ENCODE measurements at regions not wholly inside any gene's neighbourhood (a gene's known extent, or its start where the extent isn't known, plus 50 kb on each side); places are given as distances from the start of the nearest gene placed in this dataset.

GRCh38 chr1:14543191-14543840, 55.2 kb upstream of the KAZN start:
- no peaks in the 10 kb centered on the region for H3K9me3 ChIP-seq (ENCODE audit: insufficient read depth, low read depth)
- POLR2A ChIA-PET (ENCODE audit: unreplicated experiment): no interaction called here
- TF ChIP-seq CTCF (conservative IDR thresholded peaks at IDR 0.05) (no peak), EZH2 (IDR thresholded peaks at IDR 0.05; ENCODE audit: low read depth) (no peak)
- no peak overlapping the region for H3K4me2 ChIP-seq
- H4K20me1 ChIP-seq (ENCODE audit: insufficient read depth): no peaks in the 10 kb centered on the region
- DNase-seq: no peak
- no peaks in the 10 kb centered on the region for H3K79me2 ChIP-seq (ENCODE audit: low read depth)
- H3K4me1 ChIP-seq (replicated peaks; ENCODE audit: insufficient read depth): no peaks in the 10 kb centered on the region
- H3K27ac ChIP-seq: no peak overlapping the region
- BruUV-seq (replicated peaks): no TSS peak
- intact Hi-C loops (cut with micrococcal nuclease; ENCODE audit: unreplicated experiment): no loop called here
- H2AFZ ChIP-seq: no peak overlapping the region
- no peaks in the 10 kb centered on the region for H3K9me2 ChIP-seq (ENCODE audit: insufficient read depth)
- no peaks in the 10 kb centered on the region for H3F3A ChIP-seq (ENCODE audit: insufficient read depth, low read depth)
- no peaks in the 10 kb centered on the region for H3K36me3 ChIP-seq (ENCODE audit: low read depth)
- CTCF ChIA-PET: interaction anchor here (0.6 kb wide), 1 partner anchor 53 kb away, joined by 5 read pairs; no protein-coding TSS in a partner anchor
- H3K27me3 ChIP-seq (ENCODE audit: insufficient read depth, low read depth): peaks cover 9% of the 10 kb centered on the region; the same call in 1 of the 2 replicates
- no peak overlapping the region for H3K4me3 ChIP-seq

- no TSS peak for BruUV-seq (replicated peaks)
- ChIA-PET POLR2A (ENCODE audit: unreplicated experiment) (no interaction called here), CTCF (no interaction called here)
- intact Hi-C loops (cut with micrococcal nuclease; ENCODE audit: unreplicated experiment): no loop called here
- Histone ChIP-seq H3K27me3 (ENCODE audit: insufficient read depth, low read depth) (peaks cover 9% of the 10 kb centered on the region; the same call in 1 of the 2 replicates), H3K4me3 (no peak overlapping the region), H4K20me1 (ENCODE audit: insufficient read depth) (no peaks in the 10 kb centered on the region), H3K9me2 (ENCODE audit: insufficient read depth) (no peaks in the 10 kb centered on the region), H3K27ac (no peak overlapping the region), H3K4me2 (no peak overlapping the region), H3F3A (ENCODE audit: insufficient read depth, low read depth) (no peaks in the 10 kb centered on the region), H3K36me3 (ENCODE audit: low read depth) (no peaks in the 10 kb centered on the region), H3K4me1 (replicated peaks; ENCODE audit: insufficient read depth) (no peaks in the 10 kb centered on the region), H3K9me3 (ENCODE audit: insufficient read depth, low read depth) (no peaks in the 10 kb centered on the region), H3K79me2 (ENCODE audit: low read depth) (no peaks in the 10 kb centered on the region), H2AFZ (no peak overlapping the region)
- DNase-seq: no peak
- no peak for TF ChIP-seq EZH2 (IDR thresholded peaks at IDR 0.05; ENCODE audit: low read depth)
- no peak for TF ChIP-seq CTCF (conservative IDR thresholded peaks at IDR 0.05)
These were observed 54.2 kb upstream of the KAZN start for GRCh38 chr1:14544319-14544718.

GRCh38 chr1:14545422-14546025, 53.0 kb upstream of the KAZN start:
- intact Hi-C loops (cut with micrococcal nuclease; ENCODE audit: unreplicated experiment): no loop called here

More at GRCh38 chr1:14545422-14546025, 53.0 kb upstream of the KAZN start:
- DNase-seq: no peak
- no peaks in the 10 kb centered on the region for H3K4me1 ChIP-seq (replicated peaks; ENCODE audit: insufficient read depth)
- ChIA-PET CTCF (no interaction called here), POLR2A (ENCODE audit: unreplicated experiment) (no interaction called here)
- no peak for TF ChIP-seq CTCF (conservative IDR thresholded peaks at IDR 0.05)
- H3K4me2 ChIP-seq: no peak overlapping the region
- no TSS peak for BruUV-seq (replicated peaks)
- 0 out of 2 replicates have a peak, but pooled peaks cover 5% of the 10 kb centered on the region for H3K27me3 ChIP-seq (ENCODE audit: insufficient read depth, low read depth)
- no peak overlapping the region for H3K27ac ChIP-seq
- no peaks in the 10 kb centered on the region for H3K79me2 ChIP-seq (ENCODE audit: low read depth)
- no peaks in the 10 kb centered on the region for H3K36me3 ChIP-seq (ENCODE audit: low read depth)
- H2AFZ ChIP-seq: no peak overlapping the region
- no peaks in the 10 kb centered on the region for H3F3A ChIP-seq (ENCODE audit: insufficient read depth, low read depth)
- H3K9me2 ChIP-seq (ENCODE audit: insufficient read depth): no peaks in the 10 kb centered on the region
- H4K20me1 ChIP-seq (ENCODE audit: insufficient read depth): no peaks in the 10 kb centered on the region
- H3K9me3 ChIP-seq (ENCODE audit: insufficient read depth, low read depth): no peaks in the 10 kb centered on the region
- H3K4me3 ChIP-seq: no peak overlapping the region

All from PC-9 (cell line).